ENCODE measurements at regions not wholly inside any gene's neighbourhood (a gene's known extent, or its start where the extent isn't known, plus 50 kb on each side); places are given as distances from the start of the nearest gene placed in this dataset.

GRCh38 chr1:164020391-164020790 is 538.6 kb upstream of the PBX1 start:
- TF ChIP-seq CTCF (IDR thresholded peaks at IDR 0.05; ENCODE audit: borderline replicate concordance, extremely low read depth, low read length, poor library complexity, severe bottlenecking), result no peak
- no peak for TF ChIP-seq EZH2 (IDR thresholded peaks at IDR 0.05; ENCODE audit: borderline replicate concordance, low read depth, low read length, severe bottlenecking)
